NCI-H82 treated with DMSO at 0.1 percent for 48 hours (cell line): ENCODE measurements at regions not wholly inside any gene's neighbourhood (a gene's known extent, or its start where the extent isn't known, plus 50 kb on each side); places are given as distances from the start of the nearest gene placed in this dataset.

Source experiments
- DNase-seq: peaks from one replicate; lab custom pipeline; 2025; ENCODE audit not compliant: unreplicated experiment; lab: John Stamatoyannopoulos, UW

DNA sequence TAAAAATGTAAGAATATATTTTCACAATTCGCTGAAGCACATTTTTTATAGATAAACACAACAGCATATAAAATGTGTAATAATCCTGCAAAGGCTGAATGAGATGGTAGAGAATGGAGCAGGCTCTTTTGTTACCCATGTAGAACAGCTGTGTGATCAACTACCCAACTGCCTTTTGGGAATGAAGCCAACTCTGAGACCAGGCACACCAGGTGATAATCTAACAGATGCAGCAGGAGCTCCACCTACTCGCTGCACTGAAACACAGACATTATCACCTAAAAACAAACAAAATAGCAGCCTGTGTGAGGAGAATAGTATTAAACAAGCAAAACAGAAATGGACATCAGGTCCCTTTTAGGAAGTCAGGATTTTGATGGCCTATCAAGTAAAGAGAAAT is 183.3 kb downstream of the CCDC59 start:
- DNase-seq: no peak

- no peak for DNase-seq
Observed at GRCh38 chr12:82174383-82174782, 183.8 kb downstream of the CCDC59 start.

- DNase-seq: no peak
Observed at GRCh38 chr12:82149045-82149444, 209.1 kb downstream of the CCDC59 start.

GRCh38 chr12:82146740-82147139 is 211.4 kb downstream of the CCDC59 start:
- DNase-seq: no peak

GRCh38 chr12:82144505-82144904 is 213.7 kb downstream of the CCDC59 start:
- DNase-seq: no peak

- DNase-seq: no peak
Observed at GRCh38 chr12:82132390-82132789, 225.8 kb downstream of the CCDC59 start.

DNA sequence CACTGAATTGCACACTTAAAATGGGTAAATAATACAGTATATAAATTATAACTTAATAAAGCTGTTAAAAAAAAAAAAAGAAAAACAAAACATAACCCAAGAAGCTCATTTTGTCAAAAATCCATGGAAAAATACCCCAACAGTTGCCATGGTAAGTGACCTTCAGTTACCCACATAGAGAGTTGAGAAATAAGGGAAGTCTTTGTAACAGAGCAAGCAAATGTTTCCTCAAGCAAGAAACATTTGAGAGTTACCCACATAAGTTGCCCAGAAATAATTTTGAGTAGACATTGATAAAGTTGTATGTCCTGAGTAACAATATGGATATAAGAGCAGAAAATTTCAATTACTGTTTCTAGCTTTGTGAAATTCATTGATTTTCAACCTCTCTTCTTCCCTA is 227.4 kb downstream of the CCDC59 start:
- no peak for DNase-seq

GRCh38 chr12:82124711-82125380 is 233.3 kb downstream of the CCDC59 start:
- no peak for DNase-seq

DNA sequence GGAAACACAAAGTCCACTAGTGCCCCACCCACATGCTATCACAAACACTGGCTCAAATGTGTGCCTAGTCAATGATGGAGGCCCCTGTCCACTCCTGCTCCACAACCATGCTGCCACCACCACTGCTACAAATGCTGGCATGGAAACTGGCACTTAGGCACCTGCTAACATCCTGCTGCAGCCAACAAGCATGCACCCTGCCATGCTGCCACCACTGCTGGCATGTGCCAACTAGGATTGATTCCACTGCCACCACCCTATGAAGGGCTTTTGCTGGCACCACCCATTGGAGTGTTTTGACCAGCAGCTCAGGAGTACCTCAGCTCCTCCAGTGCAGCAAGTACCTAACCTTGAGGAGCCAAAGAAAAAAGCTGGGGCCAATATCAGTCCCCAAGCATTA is 236.6 kb downstream of the CCDC59 start:
- DNase-seq: no peak

GRCh38 chr12:82120901-82121300 is 237.3 kb downstream of the CCDC59 start:
- DNase-seq: no peak

DNA sequence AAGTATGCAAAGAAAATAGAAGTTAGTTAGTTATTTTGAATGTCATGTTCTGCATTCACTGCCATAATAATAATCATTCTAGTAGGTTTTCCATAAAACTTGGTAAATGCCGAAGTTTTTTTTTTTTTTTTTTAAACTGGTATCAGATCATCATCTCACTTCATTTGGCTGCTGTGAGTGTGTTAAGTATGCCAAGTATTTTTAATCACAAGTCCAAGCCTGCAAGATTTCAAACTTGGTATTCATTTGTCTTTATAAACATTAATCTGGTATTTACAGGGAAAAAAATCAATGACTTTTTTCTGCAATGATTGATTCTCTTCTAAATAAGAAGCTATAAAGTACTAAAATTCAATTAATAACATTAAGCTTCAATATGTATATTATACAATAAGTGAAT is 248.9 kb downstream of the CCDC59 start:
- no peak for DNase-seq

DNA sequence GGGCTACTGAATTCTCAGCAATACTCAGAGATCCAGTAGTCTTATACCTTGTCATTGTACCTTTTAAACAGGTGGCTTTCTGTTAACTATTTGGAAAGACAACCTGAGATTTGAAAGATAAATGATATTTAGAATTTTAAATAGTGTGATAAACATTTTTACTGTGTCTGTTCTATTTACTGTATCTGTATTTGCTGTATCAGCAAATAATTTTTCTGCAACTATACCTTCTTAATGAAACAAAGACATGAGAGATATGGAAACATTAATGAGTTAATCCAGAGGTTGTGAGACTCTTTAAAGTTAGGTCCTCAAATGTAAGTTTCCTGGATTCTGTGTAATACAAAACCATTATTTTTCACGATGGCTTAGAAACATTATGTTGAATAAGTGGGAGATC is 249.6 kb downstream of the CCDC59 start:
- DNase-seq: no peak

GRCh38 chr12:82099216-82099615 is 259.0 kb downstream of the CCDC59 start:
- DNase-seq: no peak

- no peak for DNase-seq
Observed at GRCh38 chr12:82097877-82098276, 260.3 kb downstream of the CCDC59 start.

DNA sequence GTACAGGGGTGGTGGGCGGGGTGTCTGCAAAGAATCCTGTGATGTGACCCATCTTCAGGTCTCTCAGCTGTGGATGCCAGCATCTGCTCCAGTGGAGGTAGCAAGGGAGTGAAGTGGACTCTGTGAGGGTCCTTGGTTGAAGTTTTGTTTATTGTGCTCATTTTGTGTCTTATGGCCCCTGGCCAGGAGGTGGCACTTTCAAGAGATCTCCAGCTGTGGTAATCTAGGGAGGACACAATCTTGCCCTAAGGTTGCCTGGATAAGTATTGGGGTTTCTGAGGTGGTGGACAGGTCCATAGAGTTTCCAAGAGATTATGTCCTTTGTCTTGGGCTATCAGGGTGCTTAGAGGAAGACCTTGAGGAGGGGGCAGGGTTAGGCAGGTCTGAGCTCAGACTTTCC is 260.7 kb downstream of the CCDC59 start:
- DNase-seq: no peak

DNA sequence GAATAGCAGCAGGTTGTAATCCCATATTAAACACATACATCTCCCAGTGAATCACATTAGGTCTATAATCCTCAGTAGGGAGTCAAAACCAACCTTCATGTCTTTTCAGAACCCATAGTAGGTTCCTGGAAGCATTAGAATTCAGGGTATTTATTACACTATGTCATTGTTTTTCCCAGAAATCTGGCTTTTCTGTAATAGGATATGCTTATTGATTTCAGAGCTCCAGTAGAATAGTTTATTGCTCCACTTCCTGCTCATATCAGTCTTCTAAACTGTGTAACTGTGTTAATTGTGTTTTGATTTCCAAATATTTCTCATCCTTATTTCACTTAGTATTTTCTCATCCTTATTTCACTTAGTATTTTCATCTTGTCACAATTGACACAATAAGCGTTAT is 268.0 kb downstream of the CCDC59 start:
- DNase-seq: no peak

- DNase-seq: no peak
Observed at GRCh38 chr12:82089369-82090121, 268.6 kb downstream of the CCDC59 start.

- DNase-seq: no peak
Observed at GRCh38 chr12:82082501-82082900, 275.7 kb downstream of the CCDC59 start.

DNA sequence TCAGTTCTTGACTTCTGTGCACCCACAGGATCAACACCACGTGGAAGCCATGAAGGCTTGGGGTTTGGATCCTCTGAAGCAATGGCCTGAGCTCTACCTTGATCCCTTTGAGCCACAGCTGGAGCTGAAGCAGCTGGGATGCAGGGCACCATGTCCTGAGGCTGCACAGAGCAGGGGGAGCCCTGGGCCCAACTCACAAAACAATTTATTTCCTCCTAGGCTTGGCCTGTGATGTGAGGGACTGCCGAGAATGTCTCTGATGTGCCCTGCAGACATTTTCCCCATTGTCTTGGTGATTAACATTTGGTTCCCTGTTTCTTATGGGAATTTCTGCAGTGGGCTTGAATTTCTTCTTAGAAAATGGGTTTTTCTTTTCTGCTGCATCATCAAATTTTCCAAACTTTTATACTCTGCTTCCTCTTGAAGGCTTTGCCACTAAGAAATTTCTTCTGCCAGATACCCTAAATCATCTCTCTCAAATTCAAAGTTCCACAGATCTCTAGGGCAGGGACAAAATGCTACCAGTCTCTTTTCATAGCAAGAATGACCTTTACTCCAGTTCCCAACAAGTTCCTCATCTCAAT is 288.2 kb downstream of the CCDC59 start:
- DNase-seq: no peak

- no peak for DNase-seq
Observed at GRCh38 chr12:82058197-82058596, 299.0 kb upstream of the PPFIA2 start.

GRCh38 chr12:82057770-82058169 is 298.6 kb upstream of the PPFIA2 start:
- no peak for DNase-seq

GRCh38 chr12:82055391-82055790 is 296.2 kb upstream of the PPFIA2 start:
- DNase-seq: no peak
